ENCODE measurements at regions not wholly inside any gene's neighbourhood (a gene's known extent, or its start where the extent isn't known, plus 50 kb on each side); places are given as distances from the start of the nearest gene placed in this dataset.

DNA sequence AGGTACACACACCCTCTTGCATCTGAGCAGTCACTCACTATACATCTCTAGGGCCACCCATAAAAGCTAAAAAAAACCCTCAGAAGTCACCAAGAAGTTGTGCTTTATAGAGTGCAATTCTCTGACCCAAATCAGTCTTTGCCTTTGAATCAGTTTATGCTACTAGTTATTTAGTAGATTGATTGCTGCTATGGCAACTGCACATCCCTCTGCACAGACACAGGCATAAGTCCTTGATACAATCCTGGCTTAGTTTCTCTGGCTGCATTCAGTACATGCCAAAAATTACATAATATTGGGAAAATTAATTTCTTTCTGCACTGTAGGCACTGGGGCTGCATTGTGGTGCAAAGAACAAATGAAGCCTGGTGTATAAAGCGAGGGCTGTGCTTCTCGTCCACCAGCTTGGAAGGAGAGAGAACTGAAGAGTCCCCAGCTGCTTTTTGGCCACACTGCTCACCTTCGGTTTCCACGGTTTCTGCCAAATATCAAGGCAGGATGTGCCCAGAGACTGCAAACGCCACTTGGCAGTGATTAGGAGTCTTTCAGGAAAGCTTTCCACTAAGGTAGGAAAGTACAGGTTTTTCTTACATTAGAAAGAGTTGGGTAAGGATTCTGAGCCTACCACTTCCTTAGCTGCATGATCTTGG is 258.4 kb downstream of the ELAVL2 start:
- TF ChIP-seq, protein P1, sequence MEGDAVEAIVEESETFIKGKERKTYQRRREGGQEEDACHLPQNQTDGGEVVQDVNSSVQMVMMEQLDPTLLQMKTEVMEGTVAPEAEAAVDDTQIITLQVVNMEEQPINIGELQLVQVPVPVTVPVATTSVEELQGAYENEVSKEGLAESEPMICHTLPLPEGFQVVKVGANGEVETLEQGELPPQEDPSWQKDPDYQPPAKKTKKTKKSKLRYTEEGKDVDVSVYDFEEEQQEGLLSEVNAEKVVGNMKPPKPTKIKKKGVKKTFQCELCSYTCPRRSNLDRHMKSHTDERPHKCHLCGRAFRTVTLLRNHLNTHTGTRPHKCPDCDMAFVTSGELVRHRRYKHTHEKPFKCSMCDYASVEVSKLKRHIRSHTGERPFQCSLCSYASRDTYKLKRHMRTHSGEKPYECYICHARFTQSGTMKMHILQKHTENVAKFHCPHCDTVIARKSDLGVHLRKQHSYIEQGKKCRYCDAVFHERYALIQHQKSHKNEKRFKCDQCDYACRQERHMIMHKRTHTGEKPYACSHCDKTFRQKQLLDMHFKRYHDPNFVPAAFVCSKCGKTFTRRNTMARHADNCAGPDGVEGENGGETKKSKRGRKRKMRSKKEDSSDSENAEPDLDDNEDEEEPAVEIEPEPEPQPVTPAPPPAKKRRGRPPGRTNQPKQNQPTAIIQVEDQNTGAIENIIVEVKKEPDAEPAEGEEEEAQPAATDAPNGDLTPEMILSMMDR (IDR thresholded peaks at IDR 0.05; ENCODE audit: low read depth, low read length): no peak
- DNase-seq (ENCODE audit: extremely low read depth, low read depth): no peak

DNA sequence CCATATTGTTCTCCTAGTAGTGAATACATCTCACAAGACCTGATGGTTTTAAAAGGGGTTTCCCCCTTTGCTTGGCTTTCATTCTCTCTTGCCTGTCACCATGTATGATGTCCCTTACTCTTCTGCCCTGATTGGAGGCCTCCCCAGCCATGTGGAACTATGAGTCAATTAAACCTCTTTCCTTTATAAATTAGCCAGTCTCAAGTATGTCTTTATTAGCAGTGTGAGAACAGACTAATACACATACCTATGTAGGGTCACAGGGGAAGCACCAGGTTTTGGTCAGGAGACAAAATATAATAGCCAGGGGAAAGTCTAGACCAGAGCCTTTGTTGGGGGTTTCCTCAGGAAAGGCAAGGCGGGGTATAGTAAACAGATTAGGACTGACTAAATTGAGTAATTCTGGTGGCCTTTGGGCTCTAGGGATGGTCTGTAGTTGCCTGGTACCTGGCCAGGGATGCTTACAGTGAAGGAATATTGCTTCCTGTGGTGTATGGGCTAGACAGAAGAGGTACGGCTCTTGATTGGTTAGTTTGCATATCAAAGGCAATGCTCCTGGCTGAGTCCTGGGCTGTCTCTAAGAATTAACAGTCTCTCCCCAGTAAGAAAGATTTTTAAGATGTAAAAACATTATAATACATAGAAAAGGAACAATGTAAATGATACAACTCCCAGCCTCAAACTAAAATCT is 254.5 kb downstream of the ELAVL2 start:
- DNase-seq (ENCODE audit: extremely low read depth, low read depth): no peak
- TF ChIP-seq, protein P1 (IDR thresholded peaks at IDR 0.05; ENCODE audit: low read depth, low read length): no peak

DNA sequence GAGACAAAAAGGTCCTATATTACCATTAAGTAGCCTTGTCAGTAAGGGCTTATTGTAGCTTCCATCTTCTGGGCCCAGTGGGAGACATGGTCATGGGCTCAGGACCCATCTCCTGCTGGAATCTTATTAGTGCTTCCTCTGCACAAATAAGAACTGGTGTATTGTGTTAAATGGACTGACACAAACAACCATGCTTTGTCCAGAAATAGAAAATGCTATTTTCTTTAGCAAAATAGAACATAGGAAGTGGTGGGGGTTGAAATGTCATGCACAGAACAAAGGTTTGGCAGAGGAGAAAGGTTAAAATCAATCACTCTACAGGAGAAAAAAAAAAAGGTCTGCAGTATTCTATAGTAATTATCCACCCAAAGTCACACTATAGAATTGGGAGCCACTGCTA is 252.2 kb downstream of the ELAVL2 start:
- TF ChIP-seq, protein P1 (IDR thresholded peaks at IDR 0.05; ENCODE audit: low read depth, low read length): no peak
- DNase-seq (ENCODE audit: extremely low read depth, low read depth): no peak

DNA sequence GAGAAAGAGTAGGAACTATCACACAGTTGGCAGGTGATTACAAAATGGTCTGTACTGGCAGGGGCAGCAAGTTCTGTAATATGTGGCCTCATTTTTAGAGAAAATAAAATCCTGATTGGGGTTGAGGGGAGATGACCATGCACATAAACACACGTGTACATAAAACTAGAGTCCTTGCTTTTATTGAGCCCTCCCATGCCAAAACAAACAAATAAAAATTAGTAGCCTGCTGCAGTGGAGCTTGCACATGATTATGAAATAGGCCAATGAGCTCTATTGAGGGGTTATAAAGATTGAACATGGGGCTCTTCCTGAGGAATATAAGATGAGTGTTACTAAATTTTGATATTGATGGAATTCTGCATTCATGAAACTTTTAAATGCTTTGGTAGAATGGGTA is 248.4 kb downstream of the ELAVL2 start:
- TF ChIP-seq, protein P1 (IDR thresholded peaks at IDR 0.05; ENCODE audit: low read depth, low read length): no peak
- DNase-seq (ENCODE audit: extremely low read depth, low read depth): no peak

DNA sequence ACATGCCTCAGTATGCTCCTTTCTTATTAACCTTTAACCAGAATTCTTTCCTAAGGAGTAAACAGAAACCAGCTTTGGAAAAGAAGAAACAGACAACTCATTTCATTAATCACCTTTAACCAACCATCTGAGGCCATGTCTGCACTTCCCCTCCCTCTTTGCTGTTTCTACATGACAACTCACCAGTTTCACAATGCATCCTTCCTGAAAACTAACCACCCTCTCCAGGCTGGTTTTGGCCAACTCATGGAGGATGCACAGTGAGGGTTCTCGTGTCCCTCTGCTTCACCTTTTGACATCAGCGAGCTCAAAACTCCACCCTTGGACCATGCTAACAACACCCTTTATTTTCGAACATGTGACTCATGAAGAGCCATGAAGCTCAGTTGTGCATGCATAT is 244.1 kb downstream of the ELAVL2 start:
- TF ChIP-seq, protein P1 (IDR thresholded peaks at IDR 0.05; ENCODE audit: low read depth, low read length): no peak
- no peak for DNase-seq (ENCODE audit: extremely low read depth, low read depth)

DNA sequence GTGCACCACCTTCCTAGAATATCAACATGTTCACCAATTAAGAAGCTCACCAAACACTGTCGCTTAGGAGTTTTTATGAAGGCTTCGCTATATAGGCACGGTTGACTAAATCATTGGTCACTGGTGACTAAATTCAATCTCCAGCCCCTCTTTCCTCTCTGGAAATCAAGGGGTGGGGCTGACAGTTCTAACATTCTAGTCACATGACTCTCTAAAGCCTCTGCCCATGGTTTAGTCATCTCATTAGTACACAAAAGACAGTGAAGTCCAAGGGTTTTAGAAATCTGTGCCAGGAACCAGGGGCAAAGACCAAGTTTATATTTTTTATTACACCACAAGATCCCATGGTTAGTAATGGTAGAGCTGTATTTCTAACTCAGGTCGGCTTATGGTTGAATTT is 243.2 kb downstream of the ELAVL2 start:
- DNase-seq (ENCODE audit: extremely low read depth, low read depth): no peak

DNA sequence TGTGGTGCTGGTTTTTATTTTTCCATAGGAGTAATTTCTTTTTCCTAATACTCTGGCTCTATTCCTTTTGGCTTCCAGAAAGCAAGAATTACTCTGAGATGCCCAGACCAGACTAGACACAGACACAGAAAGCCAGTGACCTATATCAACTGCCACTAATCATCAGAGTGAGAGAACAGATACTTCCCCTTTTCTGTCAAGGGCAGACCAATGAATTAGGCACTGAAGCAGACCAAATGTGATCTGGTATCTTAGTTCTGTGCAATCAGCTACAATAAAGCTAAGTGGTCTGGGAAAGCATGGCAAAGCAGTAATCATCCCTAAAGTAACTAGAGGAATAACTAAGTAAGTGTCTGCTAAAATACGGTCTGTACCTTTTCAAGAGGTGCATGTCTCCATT is 239.1 kb downstream of the ELAVL2 start:
- DNase-seq (ENCODE audit: extremely low read depth, low read depth): no peak
- TF ChIP-seq, protein P1 (IDR thresholded peaks at IDR 0.05; ENCODE audit: low read depth, low read length): no peak

More for the DNA sequence above, 243.2 kb downstream of the ELAVL2 start:
- TF ChIP-seq, protein P1 (IDR thresholded peaks at IDR 0.05; ENCODE audit: low read depth, low read length): no peak
